Gastroesophageal sphincter (tissue), 3 donors: ENCODE measurements at regions not wholly inside any gene's neighbourhood (a gene's known extent, or its start where the extent isn't known, plus 50 kb on each side); places are given as distances from the start of the nearest gene placed in this dataset.
"Not testable (repeated sequence)": the region's sequence is repeated elsewhere in the genome, so short reads cannot be mapped to it uniquely, and the experiment has no call there.

Experiments
- EP300 ChIP-seq: sonication (generic); formaldehyde crosslinking; IDR thresholded peaks from one replicate; pipeline ENCODE4 v1.6.1; 2017; ENCODE audit warnings: antibody characterized with exemption, mild to moderate bottlenecking
- TF ChIP-seq, protein P1 (sequence below), 4 experiments: fragments of 200-600 bp in 2 of 4; fragments of 450-650 bp in 2 of 4; sonication (generic) in 1 of 4; IDR thresholded peaks; one replicate each; pipeline ENCODE4 v1.5.1; 2017 to 2019; ENCODE audit warnings: antibody characterized with exemption in 4 of 4, mild to moderate bottlenecking in 2 of 4, moderate library complexity in 2 of 4

DNA sequence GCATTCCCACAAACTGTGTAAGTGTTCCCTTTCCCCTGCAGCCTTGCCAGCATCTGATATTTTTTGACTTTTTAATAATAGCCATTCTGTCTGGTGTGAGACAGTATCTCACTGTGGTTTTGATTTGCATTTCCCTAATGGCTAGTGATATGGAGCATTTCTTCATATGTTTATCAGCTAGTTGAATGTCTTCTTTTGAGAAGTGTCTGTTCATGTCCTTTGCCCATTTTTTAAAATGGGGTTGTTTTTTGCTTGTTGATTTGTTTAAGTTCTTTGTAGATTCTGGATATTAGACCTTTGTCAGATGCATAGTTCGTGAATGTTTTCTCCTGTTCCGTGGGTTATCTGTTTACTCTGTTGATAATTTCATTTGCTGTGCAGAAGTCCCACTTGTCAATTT lies 492.8 kb downstream of the JRKL start:
- TF ChIP-seq, protein P1, sequence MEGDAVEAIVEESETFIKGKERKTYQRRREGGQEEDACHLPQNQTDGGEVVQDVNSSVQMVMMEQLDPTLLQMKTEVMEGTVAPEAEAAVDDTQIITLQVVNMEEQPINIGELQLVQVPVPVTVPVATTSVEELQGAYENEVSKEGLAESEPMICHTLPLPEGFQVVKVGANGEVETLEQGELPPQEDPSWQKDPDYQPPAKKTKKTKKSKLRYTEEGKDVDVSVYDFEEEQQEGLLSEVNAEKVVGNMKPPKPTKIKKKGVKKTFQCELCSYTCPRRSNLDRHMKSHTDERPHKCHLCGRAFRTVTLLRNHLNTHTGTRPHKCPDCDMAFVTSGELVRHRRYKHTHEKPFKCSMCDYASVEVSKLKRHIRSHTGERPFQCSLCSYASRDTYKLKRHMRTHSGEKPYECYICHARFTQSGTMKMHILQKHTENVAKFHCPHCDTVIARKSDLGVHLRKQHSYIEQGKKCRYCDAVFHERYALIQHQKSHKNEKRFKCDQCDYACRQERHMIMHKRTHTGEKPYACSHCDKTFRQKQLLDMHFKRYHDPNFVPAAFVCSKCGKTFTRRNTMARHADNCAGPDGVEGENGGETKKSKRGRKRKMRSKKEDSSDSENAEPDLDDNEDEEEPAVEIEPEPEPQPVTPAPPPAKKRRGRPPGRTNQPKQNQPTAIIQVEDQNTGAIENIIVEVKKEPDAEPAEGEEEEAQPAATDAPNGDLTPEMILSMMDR (IDR thresholded peaks at IDR 0.05), result not testable (repeated sequence)
- TF ChIP-seq EP300, result not testable (repeated sequence)
